ENCODE measurements at regions not wholly inside any gene's neighbourhood (a gene's known extent, or its start where the extent isn't known, plus 50 kb on each side); places are given as distances from the start of the nearest gene placed in this dataset.

- DNase-seq (ENCODE audit: low read depth in 2 of 3, low spot score in 1 of 3), result no peak
These were observed 371.7 kb downstream of the EN1 start for GRCh38 chr2:118475622-118476205.

- DNase-seq (ENCODE audit: low read depth in 2 of 3, low spot score in 1 of 3), result no peak
These were observed 372.9 kb downstream of the EN1 start for GRCh38 chr2:118474541-118474920.

- no peak for DNase-seq (ENCODE audit: low read depth in 2 of 3, low spot score in 1 of 3)
These were observed 373.5 kb downstream of the EN1 start for GRCh38 chr2:118473846-118474540.

- no peak for DNase-seq (ENCODE audit: low read depth in 2 of 3, low spot score in 1 of 3)
These were observed 374.2 kb downstream of the EN1 start for GRCh38 chr2:118473241-118473640.

GRCh38 chr2:118470297-118470696 lies 377.2 kb downstream of the EN1 start:
- no peak for DNase-seq (ENCODE audit: low read depth in 2 of 3, low spot score in 1 of 3)

- no peak for DNase-seq (ENCODE audit: low read depth in 2 of 3, low spot score in 1 of 3)
These were observed 378.3 kb downstream of the EN1 start for GRCh38 chr2:118469103-118469502.

GRCh38 chr2:118464546-118465265 lies 376.4 kb downstream of the INSIG2 start:
- DNase-seq (ENCODE audit: low read depth in 2 of 3, low spot score in 1 of 3), result no peak

- DNase-seq (ENCODE audit: low read depth in 2 of 3, low spot score in 1 of 3), result no peak
These were observed 375.8 kb downstream of the INSIG2 start for GRCh38 chr2:118464046-118464445.

GRCh38 chr2:118460425-118460824 lies 372.2 kb downstream of the INSIG2 start:
- no peak for DNase-seq (ENCODE audit: low read depth in 2 of 3, low spot score in 1 of 3)

GRCh38 chr2:118459426-118459825 lies 371.2 kb downstream of the INSIG2 start:
- DNase-seq (ENCODE audit: low read depth in 2 of 3, low spot score in 1 of 3), result no peak

GRCh38 chr2:118457951-118458350 lies 369.7 kb downstream of the INSIG2 start:
- no peak for DNase-seq (ENCODE audit: low read depth in 2 of 3, low spot score in 1 of 3)

- DNase-seq (ENCODE audit: low read depth in 2 of 3, low spot score in 1 of 3), result no peak
These were observed 361.1 kb downstream of the INSIG2 start for GRCh38 chr2:118449401-118449800.

- DNase-seq (ENCODE audit: low read depth in 2 of 3, low spot score in 1 of 3), result no peak
These were observed 355.3 kb downstream of the INSIG2 start for GRCh38 chr2:118443596-118443995.

GRCh38 chr2:118442996-118443553 lies 354.8 kb downstream of the INSIG2 start:
- no peak for DNase-seq (ENCODE audit: low read depth in 2 of 3, low spot score in 1 of 3)

- DNase-seq (ENCODE audit: low read depth in 2 of 3, low spot score in 1 of 3), result no peak
These were observed 353.8 kb downstream of the INSIG2 start for GRCh38 chr2:118442046-118442445.

GRCh38 chr2:118440404-118441098 lies 352.3 kb downstream of the INSIG2 start:
- no peak for DNase-seq (ENCODE audit: low read depth in 2 of 3, low spot score in 1 of 3)

GRCh38 chr2:118437501-118437900 lies 349.2 kb downstream of the INSIG2 start:
- no peak for DNase-seq (ENCODE audit: low read depth in 2 of 3, low spot score in 1 of 3)

- DNase-seq (ENCODE audit: low read depth in 2 of 3, low spot score in 1 of 3), result no peak
These were observed 343.7 kb downstream of the INSIG2 start for GRCh38 chr2:118431997-118432396.

GRCh38 chr2:118431586-118431985 lies 343.3 kb downstream of the INSIG2 start:
- no peak for DNase-seq (ENCODE audit: low read depth in 2 of 3, low spot score in 1 of 3)

GRCh38 chr2:118431165-118431517 lies 342.9 kb downstream of the INSIG2 start:
- DNase-seq (ENCODE audit: low read depth in 2 of 3, low spot score in 1 of 3), result no peak

GRCh38 chr2:118430510-118431164 lies 342.4 kb downstream of the INSIG2 start:
- DNase-seq (ENCODE audit: low read depth in 2 of 3, low spot score in 1 of 3), result no peak
